GM18498 (cell line): ENCODE measurements at regions not wholly inside any gene's neighbourhood (a gene's known extent, or its start where the extent isn't known, plus 50 kb on each side); places are given as distances from the start of the nearest gene placed in this dataset.

ENCODE experiments used
- ATAC-seq: cut with Tn5 transposase; IDR thresholded peaks from one replicate; pipeline ENCODE4 v1.9.1; 2021; ENCODE audit warnings: mild to moderate bottlenecking, moderate library complexity; ENCODE audit not compliant: unreplicated experiment

GRCh38 chr9:91090130-91090410 lies 271.6 kb downstream of the AUH start:
- ATAC-seq = no peak

- ATAC-seq = no peak
These were observed 269.5 kb downstream of the AUH start for GRCh38 chr9:91092214-91092613.

GRCh38 chr9:91094324-91095088 lies 267.2 kb downstream of the AUH start:
- ATAC-seq = no peak

GRCh38 chr9:91098203-91098850 lies 263.4 kb downstream of the AUH start:
- no peak for ATAC-seq

GRCh38 chr9:91099436-91099835 lies 262.3 kb downstream of the AUH start:
- no peak for ATAC-seq

GRCh38 chr9:91100878-91101450 lies 260.8 kb downstream of the AUH start:
- no peak for ATAC-seq

- ATAC-seq = peak; percentile 55
These were observed 260.0 kb downstream of the AUH start for GRCh38 chr9:91101611-91102168.

- ATAC-seq = no peak
These were observed 259.4 kb downstream of the AUH start for GRCh38 chr9:91102269-91102668.

- ATAC-seq = no peak
These were observed 257.8 kb downstream of the AUH start for GRCh38 chr9:91103931-91104330.

- ATAC-seq = no peak
These were observed 255.2 kb downstream of the AUH start for GRCh38 chr9:91106415-91107081.

- no peak for ATAC-seq
These were observed 250.5 kb downstream of the AUH start for GRCh38 chr9:91111226-91111625.

- no peak for ATAC-seq
These were observed 249.8 kb downstream of the AUH start for GRCh38 chr9:91111876-91112275.

GRCh38 chr9:91113016-91113415 lies 248.7 kb downstream of the AUH start:
- ATAC-seq = no peak

GRCh38 chr9:91114450-91114849 lies 247.3 kb downstream of the AUH start:
- no peak for ATAC-seq

- no peak for ATAC-seq
These were observed 245.5 kb downstream of the AUH start for GRCh38 chr9:91116211-91116610.

- no peak for ATAC-seq
These were observed 245.0 kb downstream of the AUH start for GRCh38 chr9:91116711-91117110.

GRCh38 chr9:91117474-91117891 lies 244.2 kb downstream of the AUH start:
- no peak for ATAC-seq

- no peak for ATAC-seq
These were observed 243.6 kb downstream of the AUH start for GRCh38 chr9:91117959-91118703.

GRCh38 chr9:91118704-91119025 lies 243.1 kb downstream of the AUH start:
- no peak for ATAC-seq

GRCh38 chr9:91119142-91119541 lies 242.6 kb downstream of the AUH start:
- ATAC-seq = no peak

GRCh38 chr9:91119679-91120078 lies 242.0 kb downstream of the AUH start:
- ATAC-seq = no peak
